HG02852 (cell line): ENCODE measurements at regions not wholly inside any gene's neighbourhood (a gene's known extent, or its start where the extent isn't known, plus 50 kb on each side); places are given as distances from the start of the nearest gene placed in this dataset.

ENCODE experiments used
- ATAC-seq: cut with Tn5 transposase; IDR thresholded peaks from one replicate; pipeline ENCODE4 v1.9.1; 2021; ENCODE audit warnings: mild to moderate bottlenecking, moderate library complexity; ENCODE audit not compliant: unreplicated experiment

- ATAC-seq, result no peak
Observed at GRCh38 chr10:71065659-71066058, 146.7 kb upstream of the UNC5B start.

DNA sequence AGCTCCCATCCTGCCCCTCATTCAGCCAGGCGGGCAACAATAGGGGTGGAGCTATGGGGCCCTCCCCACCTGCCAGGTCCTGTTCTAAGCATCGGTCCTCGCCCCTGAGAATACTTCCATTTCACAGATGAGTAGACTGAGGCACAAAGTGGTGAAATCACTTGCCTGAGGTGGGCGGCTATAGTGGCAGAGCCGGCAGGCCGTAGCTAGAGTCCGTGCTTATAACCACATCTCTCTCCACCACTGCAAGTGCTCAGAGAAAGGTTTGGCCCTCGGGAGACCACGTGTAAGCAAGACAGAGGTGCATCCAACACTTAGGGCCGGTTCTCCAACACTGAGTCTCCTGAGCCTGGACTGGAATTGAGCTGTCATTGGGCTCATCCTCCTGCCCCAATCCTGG lies 145.8 kb upstream of the UNC5B start:
- no peak for ATAC-seq

- no peak for ATAC-seq
Observed at GRCh38 chr10:71067098-71067740, 145.2 kb upstream of the UNC5B start.

DNA sequence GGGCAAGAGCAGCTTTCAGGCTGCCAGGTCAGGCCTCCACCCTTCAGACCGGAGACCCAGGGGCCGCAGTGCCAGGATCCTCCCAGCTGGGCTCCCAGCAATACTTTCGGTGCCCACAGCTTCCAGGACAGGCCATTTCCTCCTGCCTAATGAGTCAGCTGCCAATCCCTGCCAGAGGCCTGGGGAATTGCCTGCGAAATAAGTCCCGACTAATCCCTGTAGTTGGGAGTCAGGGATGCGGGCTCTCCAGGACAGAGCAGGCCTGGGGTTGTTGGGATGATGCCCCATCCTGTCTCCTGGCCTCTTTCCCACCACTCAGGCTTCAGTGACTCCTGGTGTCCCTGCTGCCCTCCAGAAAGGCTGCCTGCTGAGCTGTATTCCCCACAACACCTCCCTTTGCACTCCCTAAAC lies 143.5 kb upstream of the UNC5B start:
- ATAC-seq, result no peak

- ATAC-seq, result no peak
Observed at GRCh38 chr10:71069909-71070666, 142.3 kb upstream of the UNC5B start.

GRCh38 chr10:71070741-71071140 lies 141.6 kb upstream of the UNC5B start:
- ATAC-seq, result no peak

- ATAC-seq, result no peak
Observed at GRCh38 chr10:71072131-71072822, 140.1 kb upstream of the UNC5B start.

GRCh38 chr10:71072823-71073210 lies 139.6 kb upstream of the UNC5B start:
- no peak for ATAC-seq

DNA sequence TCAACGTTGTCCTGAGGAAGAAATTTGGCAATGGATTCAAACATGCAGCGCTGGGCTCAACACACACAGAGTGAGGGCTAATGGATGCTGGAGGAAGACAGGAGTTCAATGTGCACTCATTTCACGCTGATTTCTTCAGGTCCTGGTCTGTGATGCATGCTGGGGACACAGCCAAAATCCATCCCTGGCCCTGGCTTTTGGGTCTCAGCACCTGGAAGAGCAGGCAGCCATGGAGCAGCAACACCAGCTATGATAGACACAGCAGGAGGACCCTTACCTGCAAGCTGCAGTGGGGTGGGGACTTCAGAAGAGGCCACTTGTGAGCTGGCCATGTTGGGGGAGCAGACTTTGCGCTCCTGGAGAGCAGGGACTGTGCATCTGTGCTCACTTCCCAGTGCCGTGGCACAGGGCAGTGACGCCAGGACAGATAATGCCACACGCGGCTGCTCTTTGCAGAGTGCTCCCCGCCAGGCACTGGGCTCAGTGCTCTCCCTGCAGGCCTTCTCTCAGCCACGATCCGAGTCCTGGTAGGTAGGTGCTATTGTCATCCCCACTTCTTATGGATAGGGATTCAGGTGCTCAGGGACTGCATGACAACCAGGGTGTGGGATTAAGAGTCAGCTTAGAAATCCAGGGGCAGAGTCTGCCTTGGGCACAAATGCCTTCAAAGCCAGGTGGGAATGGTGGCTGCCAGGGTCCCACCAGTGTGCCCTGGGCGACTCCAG lies 138.8 kb upstream of the UNC5B start:
- no peak for ATAC-seq

DNA sequence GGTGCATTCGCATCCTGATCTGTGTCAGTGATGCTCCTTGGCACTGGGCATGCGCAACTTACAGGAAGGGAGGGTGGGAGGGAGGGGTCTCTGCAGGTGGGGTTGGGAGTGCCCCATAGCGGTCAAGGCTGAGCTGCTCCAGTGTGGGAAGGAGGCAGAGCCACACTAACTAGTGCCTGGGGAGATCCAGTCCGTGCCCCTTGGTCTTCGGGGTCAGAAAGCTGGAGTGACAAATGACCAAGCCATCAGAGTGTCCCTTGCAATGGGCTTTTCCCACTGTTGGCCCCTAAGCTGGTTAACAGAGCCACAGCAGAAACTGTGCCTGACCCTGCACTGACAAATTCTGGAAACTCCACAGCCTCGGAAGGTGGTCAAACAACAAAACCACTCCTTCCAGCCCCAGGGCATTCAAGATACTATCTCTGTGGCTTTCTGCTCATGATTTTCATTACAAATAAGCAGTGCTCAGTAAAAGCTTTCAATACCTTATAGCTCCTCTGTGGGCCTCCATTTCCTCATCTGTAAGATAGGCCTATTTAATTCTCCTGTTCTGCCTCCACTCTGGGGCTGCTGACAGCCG lies 138.1 kb upstream of the UNC5B start:
- no peak for ATAC-seq

GRCh38 chr10:71075086-71075758 lies 137.1 kb upstream of the UNC5B start:
- ATAC-seq, result no peak

- no peak for ATAC-seq
Observed at GRCh38 chr10:71075759-71076472, 136.5 kb upstream of the UNC5B start.

GRCh38 chr10:71076473-71077142 lies 135.8 kb upstream of the UNC5B start:
- no peak for ATAC-seq

DNA sequence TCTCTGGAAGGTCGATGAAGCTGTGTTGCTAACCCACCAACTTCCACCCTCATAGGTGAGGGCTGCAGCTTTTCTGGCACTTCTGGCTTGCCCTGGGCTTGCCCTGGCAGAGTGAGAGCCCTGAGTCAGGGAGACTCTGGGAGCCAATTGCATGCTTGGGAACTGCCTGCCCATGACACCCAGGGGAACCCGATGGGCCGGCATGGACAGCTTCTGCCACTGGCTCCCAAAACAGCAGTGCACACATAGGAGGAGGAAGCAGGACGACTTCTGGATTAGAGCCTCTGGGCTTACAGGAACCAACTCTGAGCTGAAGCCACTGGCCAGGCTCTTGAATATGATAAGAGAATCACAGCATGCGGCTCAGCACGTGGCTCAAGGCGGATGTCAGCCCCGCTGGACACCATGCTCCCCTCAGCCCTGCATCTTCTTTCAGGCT lies 135.2 kb upstream of the UNC5B start:
- no peak for ATAC-seq

DNA sequence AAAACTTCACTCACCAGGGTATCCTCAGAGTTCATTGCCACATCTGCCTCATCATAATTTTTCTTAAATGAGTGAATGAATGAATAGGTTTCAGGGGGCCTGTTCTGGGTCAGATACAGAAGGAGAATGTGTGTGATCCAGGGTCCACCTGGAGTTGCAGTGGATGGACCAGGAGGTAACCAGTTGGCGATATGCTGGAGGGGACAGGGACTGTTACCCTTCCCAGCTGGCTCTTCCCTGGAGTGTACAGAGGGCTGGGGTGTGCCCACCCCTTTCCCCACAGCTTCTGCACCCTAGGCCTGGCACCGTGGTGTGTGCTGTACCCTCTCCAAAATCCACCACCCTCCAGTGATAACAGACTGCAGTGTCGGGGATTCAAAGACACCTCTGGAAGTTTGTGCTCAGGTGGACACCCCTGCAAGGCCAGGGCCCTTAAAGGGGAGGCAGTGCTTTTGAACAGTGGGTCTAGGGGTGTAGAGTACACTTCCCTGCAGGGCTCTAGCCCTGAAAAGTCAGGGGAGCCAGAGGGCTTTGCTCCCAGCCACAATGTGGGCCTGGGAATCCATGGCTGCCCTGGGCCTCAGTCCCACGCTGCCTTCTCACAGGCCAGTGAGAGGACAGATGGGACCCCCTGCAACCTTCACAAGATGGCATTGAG lies 134.4 kb upstream of the UNC5B start:
- no peak for ATAC-seq

DNA sequence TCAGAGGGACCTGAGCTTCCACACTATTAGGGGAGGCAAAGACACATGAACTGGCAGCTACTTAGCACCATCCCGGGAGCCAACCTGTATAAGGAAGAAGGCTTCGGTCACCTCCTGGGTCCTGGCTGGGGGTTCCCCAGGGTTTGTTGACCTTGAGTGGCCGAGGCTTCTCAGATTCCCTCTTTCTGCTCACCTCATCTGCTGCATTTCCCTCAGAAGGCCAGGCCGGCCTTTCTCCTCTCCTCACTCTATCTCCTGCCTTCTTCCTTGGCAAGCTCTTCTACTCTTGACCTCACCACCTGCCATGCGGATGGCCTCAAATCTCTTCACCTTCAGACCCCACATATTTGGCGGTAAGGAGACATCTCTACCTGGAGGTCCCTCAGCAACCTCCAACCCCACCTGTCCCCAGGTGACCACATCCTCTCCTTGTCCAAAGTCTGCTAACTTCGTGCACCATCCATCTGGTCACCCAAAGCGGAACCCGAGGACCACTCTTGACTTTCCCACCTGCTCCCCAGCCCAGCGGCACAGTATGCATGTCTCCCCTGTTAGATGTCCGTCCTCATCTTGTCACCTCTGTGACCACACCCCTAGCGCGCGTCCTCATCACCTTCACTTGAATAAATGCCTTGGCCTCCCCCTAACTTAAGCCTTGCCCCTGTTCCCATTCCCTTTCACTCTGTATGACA lies 133.8 kb upstream of the UNC5B start:
- ATAC-seq, result no peak

- no peak for ATAC-seq
Observed at GRCh38 chr10:71079761-71080380, 132.5 kb upstream of the UNC5B start.
